ENCODE measurements at regions not wholly inside any gene's neighbourhood (a gene's known extent, or its start where the extent isn't known, plus 50 kb on each side); places are given as distances from the start of the nearest gene placed in this dataset.

DNA sequence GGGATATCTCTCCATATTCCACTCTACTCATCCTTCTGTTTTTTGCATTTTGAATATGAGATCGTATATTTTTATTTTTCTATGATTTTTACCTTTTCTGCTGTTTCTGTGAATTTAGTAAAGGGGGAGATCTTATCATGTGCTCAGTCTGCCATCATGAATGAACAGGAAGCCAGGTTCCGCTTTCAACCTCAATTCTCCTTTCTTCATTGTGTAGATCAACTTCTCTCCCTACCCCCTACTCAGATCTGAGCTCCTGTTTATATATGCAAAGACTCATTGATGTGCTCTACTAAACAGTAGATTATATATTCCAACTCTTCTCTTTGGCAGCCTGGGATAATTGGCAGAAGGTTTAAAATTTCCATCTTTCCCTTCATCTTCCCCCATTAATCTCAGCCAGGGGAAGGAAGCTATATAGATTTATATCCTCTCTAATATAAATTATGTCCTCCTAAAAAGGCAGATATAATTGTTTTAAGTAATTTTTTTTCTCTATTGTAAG lies 336.7 kb upstream of the PLET1 start:
- DNase-seq, result no peak

DNA sequence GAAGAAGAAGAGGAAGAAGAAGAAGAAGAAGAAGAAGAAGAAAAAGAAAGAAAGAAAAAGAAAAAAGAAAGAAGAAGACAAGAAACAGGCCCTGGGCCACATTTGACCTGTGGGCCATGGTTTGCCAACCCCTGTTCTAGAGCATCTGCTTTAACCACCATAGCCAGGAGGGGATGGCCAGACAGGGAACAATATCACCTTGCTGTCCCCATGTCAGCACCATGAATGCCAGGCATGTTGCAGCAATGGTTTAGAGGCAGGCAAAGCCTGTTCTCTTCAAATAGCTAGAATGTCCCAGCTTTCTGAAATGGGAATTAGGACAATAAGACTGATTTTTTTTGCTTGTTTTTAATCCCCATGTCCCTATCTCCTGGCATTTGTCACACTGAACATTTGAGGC lies 338.6 kb upstream of the PLET1 start:
- no peak for DNase-seq

- DNase-seq, result no peak
These were observed 339.3 kb upstream of the PLET1 start for GRCh38 chr11:112599856-112600533.

- no peak for DNase-seq
These were observed 344.5 kb upstream of the PLET1 start for GRCh38 chr11:112605093-112605666.

GRCh38 chr11:112606656-112607055 lies 346.0 kb upstream of the PLET1 start:
- no peak for DNase-seq

DNA sequence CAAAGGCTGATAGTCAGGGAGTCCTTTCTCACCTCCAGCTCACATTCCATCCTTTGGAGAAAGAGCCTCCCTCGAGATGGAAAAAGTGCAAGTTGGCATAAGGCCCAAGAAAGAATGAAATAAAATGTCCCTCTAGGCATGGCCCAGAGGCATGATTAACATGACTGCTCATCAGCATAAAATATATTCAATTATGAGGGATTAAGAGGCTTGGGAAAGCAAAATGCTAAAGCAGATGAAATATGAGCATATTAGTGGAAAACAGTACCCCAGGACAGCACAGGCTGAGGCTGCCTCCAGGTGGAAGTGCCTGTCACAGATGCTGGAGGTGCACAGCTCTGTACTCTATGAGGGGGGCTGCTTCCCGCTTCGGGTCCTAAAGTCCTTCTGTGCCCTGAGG lies 347.8 kb upstream of the PLET1 start:
- no peak for DNase-seq

- DNase-seq, result no peak
These were observed 349.8 kb upstream of the PLET1 start for GRCh38 chr11:112610494-112610893.

DNA sequence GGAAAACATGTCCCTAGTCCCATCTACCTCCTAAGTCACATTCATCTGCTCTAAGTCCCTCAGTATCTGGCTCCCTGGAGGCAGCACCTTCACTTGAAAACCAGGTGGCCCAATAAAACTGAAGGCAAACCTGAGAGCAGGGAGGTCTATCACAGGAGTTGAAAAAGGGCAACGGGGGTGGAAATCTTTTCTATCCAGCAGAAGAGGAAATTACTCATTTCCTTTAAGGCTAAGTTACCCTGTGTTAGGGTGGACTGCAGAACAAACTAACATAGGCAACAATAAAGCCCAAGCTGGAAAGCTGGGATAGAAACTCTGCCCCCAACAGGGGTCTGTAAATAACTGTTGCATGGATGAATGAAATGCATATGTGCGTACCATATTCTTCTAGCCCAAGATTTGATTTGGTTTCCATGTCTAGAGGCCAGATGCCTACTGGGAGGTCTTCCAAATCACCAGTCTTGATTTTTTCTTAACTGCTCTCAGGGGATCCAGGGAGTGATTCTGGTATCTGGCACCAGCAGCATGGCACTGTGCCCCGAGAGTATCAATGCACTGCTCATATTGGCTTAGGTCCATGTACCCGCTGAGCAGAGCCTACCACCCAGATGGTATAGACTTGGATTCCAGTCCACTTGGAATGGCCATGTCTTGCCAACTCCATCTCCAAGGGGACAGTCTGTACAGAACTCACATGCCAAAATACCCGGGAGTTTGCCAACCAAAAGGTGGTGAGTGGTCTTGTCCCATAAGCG lies 350.0 kb upstream of the NCAM1 start:
- DNase-seq, result no peak

- DNase-seq, result no peak
These were observed 349.4 kb upstream of the NCAM1 start for GRCh38 chr11:112611771-112612170.

GRCh38 chr11:112612250-112612849 lies 348.9 kb upstream of the NCAM1 start:
- no peak for DNase-seq

DNA sequence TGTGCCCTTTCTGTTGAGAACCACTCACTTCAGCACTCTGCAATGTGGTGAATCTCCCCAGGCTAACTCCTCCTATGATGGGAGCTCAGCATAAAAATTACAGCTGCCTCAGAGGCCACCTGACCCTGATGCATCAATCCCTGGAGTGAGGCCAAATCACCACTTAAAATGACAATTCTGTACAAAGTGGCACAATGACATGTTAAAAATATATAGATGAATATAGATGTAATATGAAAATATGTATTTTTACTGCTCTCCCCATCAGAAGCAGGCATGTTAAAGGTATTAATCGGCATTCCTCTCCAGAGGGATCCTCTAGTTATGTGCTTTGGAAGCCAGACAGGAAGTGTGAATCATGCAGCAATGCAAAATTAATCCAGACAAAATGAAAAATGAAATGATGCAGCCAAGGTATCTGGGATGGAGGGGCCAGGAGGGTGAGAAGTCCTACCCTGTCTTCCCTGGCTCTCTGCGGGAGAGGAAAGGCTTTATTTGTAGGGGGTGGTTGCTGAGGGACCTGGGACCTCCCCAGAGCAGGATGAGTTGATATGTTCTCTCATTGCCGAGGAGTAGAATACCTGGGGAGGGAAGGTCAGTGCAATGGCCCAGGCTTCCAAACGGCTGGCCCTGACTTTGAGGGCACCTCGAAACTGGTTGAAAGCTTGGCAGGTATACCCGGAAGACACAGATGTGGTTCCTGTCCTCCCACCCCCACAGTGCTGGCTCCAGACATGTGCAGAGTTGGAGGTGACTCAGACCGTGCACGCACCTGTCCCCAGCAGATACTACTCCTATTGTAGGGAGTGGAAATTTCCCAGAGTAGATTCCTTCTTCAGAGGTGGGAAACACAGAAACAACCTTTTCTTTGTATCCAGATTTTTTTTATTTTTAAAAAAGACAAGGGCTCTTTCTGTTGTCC lies 347.9 kb upstream of the NCAM1 start:
- peak; percentile 15 for DNase-seq

DNA sequence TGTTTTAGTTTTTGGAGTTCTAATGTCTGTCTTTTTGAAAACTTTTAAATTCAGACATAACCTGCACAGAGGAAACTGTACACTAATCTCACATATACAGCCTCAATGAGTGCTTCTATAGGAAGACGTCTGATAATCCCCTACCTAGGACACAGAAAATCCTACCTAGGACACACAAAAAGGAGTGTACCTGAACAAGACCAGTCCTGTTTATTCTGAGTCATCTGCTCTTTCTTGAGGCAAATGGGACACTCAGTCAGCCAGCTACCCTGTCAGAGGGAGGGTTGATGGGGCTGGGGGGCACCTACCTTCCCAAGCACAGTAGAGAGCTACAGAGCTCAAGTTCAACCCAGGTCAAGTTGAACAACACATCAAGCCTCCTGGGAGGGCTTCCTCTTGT lies 346.6 kb upstream of the NCAM1 start:
- no peak for DNase-seq

- DNase-seq, result no peak
These were observed 346.0 kb upstream of the NCAM1 start for GRCh38 chr11:112615238-112615637.

- DNase-seq, result no peak
These were observed 345.3 kb upstream of the NCAM1 start for GRCh38 chr11:112615891-112616290.

GRCh38 chr11:112616327-112617097 lies 344.7 kb upstream of the NCAM1 start:
- DNase-seq, result no peak

DNA sequence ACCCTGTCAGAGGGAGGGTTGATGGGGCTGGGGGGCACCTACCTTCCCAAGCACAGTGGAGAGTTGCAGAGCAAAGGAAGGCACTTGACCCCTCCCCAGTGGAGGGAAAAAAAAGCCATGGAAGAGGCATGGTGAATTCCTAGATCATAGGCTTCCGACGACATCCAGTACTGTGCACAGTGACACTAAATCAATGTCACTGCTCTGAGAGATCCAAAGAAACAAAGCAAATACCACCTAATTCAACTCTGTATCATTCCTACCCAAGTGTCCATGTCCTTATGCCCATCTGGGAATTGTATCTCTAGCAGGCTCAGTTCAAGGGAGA lies 344.2 kb upstream of the NCAM1 start:
- DNase-seq, result no peak

DNA sequence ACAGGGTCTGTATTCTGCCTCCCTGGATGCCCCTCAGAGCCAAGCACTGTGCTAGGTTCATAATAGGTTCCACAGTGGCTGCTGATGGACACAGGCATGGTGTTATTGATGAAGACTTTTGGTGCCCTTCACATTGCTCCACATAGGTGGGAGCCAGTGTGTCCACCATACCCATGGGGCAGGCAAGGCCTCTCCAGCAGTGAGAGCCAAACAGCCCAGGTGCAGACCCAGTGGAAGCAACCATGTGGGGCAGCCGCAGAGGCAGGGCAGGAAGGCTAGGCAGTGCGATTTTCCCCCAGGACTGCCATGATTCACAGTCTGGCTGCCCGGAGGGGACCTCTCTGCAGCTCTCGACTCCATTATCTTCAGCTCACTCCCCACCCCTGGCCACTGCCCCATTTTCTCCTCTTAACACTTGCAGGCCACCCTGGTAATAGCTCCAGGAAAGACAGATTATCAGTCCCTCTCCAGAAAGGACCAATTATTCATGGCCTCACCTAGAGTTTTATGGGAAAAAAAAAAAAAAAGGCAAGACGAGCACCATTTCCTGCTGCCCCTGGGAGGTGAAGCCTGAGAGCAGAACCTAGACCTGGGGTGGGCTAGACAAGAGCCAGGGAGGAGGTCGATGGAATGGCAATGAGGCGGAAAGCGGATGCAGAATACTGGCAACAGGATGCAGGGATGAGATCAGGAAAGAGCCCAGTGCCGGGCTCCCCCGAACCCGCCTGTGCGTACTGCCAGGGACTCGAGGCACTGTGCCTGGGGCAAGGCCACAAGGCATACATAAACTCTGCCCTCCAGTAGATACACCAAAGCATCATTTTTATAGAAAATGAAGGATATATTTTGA lies 343.0 kb upstream of the NCAM1 start:
- DNase-seq, result no peak

DNA sequence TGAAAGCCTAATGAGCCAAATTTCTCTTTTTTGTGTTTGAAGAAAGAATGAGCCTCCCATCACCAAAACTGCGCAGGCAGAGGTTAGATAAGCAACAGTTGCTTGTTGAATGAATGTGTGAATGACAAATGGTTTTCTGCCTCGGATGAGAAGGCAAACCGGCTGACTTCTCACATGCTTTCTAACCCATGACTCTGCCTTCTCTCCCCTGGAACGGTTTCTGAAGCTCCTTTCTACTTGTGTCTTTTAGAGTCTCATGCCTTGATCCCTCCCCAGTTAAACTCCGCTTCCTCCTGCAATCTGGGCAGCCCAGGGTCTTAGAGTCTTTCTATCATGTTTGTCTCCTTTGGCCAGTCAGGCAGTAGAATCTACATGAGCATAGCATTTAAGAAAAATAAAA lies 342.1 kb upstream of the NCAM1 start:
- no peak for DNase-seq

- no peak for DNase-seq
These were observed 340.4 kb upstream of the NCAM1 start for GRCh38 chr11:112620621-112621394.

DNA sequence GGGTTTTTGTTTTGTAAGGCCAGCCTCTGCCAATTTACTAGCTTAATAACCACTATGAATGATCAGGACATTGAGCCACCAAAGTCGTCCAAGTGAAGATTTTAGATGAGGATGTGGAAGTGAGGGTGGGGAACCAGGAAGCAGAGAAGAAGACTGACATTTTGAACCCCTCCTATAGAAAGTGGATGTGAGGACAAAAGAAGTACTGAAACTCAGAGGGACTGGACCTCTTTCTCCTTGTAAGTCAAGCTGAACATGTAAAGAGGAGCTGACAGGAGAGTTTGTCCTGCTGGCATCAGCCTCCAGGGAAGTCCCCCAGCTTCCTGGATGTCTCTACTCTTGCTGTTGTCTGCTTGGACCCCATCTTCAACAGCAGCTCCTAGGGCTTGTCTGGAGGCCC lies 338.2 kb upstream of the NCAM1 start:
- DNase-seq, result no peak
